Colon (tissue), 2 donors: ENCODE measurements at regions not wholly inside any gene's neighbourhood (a gene's known extent, or its start where the extent isn't known, plus 50 kb on each side); places are given as distances from the start of the nearest gene placed in this dataset.

ENCODE experiments used
- FAIRE-seq: peaks from 2 replicates; lab custom pipeline; 2012; peaks lifted over from hg19 to GRCh38; lab: Jason Lieb, UNC
- donor health status: control.
- donor health status: control.

GRCh38 chr20:6311097-6311496, 188.3 kb upstream of the FERMT1 start:
- no peak for FAIRE-seq

GRCh38 chr20:6305536-6305935, 182.7 kb upstream of the FERMT1 start:
- no peak for FAIRE-seq

- FAIRE-seq: no peak
Measured at GRCh38 chr20:6302041-6302440, 179.2 kb upstream of the FERMT1 start.

GRCh38 chr20:6299456-6299855, 176.6 kb upstream of the FERMT1 start:
- FAIRE-seq: no peak

GRCh38 chr20:6298049-6298448, 175.2 kb upstream of the FERMT1 start:
- no peak for FAIRE-seq

GRCh38 chr20:6295867-6296256, 173.0 kb upstream of the FERMT1 start:
- no peak for FAIRE-seq

- FAIRE-seq: no peak
Measured at GRCh38 chr20:6295127-6295866, 172.5 kb upstream of the FERMT1 start.

GRCh38 chr20:6287471-6287870, 164.6 kb upstream of the FERMT1 start:
- no peak for FAIRE-seq

- no peak for FAIRE-seq
Measured at GRCh38 chr20:6282642-6283041, 159.8 kb upstream of the FERMT1 start.

GRCh38 chr20:6277661-6278240, 154.9 kb upstream of the FERMT1 start:
- no peak for FAIRE-seq

- FAIRE-seq: peak; percentile 95
Measured at GRCh38 chr20:6270404-6270803, 147.6 kb upstream of the FERMT1 start.

GRCh38 chr20:6269168-6269873, 146.5 kb upstream of the FERMT1 start:
- no peak for FAIRE-seq

- no peak for FAIRE-seq
Measured at GRCh38 chr20:6265204-6265904, 142.5 kb upstream of the FERMT1 start.

GRCh38 chr20:6253396-6253795, 130.6 kb upstream of the FERMT1 start:
- no peak for FAIRE-seq

- FAIRE-seq: no peak
Measured at GRCh38 chr20:6245436-6245835, 122.6 kb upstream of the FERMT1 start.

- FAIRE-seq: no peak
Measured at GRCh38 chr20:6241591-6241990, 118.8 kb upstream of the FERMT1 start.

- no peak for FAIRE-seq
Measured at GRCh38 chr20:6240059-6240458, 117.2 kb upstream of the FERMT1 start.

GRCh38 chr20:6238421-6238820, 115.6 kb upstream of the FERMT1 start:
- no peak for FAIRE-seq

- no peak for FAIRE-seq
Measured at GRCh38 chr20:6235510-6235909, 112.7 kb upstream of the FERMT1 start.

- FAIRE-seq: no peak
Measured at GRCh38 chr20:6232436-6232835, 109.6 kb upstream of the FERMT1 start.

GRCh38 chr20:6231556-6231955, 108.7 kb upstream of the FERMT1 start:
- no peak for FAIRE-seq

GRCh38 chr20:6228302-6228843, 105.5 kb upstream of the FERMT1 start:
- FAIRE-seq: no peak

- no peak for FAIRE-seq
Measured at GRCh38 chr20:6213311-6213710, 90.5 kb upstream of the FERMT1 start.
